ENCODE measurements at regions not wholly inside any gene's neighbourhood (a gene's known extent, or its start where the extent isn't known, plus 50 kb on each side); places are given as distances from the start of the nearest gene placed in this dataset.
"Not testable (repeated sequence)": the region's sequence is repeated elsewhere in the genome, so short reads cannot be mapped to it uniquely, and the experiment has no call there.

DNA sequence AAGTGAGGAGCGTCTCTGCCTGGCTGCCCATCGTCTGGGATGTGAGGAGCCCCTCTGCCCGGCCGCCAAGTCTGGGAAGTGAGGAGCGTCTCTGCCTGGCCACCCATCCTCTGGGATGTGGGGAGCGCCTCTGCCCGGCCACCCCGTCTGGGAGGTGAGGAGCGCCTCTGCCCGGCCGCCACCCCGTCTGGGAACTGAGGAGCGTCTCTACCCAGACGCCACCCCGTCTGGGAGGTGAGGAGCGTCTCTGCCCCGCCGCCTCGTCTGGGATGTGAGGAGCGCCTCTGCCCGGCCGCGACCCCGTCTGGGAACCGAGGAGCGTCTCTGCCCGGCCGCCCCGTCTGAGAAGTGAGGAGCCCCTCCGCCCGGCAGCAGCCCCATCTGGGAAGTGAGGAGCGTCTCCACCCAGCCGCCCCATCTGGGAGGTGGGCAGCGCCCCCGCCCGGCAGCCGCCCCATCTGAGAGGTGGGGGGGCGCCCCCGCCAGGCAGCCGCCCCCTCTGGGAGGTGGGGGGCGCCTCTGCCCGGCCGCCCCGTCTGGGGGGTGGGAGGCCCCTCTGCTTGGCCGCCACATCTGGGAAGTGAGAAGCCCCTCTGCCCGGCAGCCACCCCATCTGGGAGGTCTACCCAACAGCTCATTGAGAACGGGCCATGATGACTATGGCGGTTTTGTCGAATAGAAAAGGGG, 228.4 kb downstream of the CAAP1 start:
- DNase-seq: not testable (repeated sequence)

GRCh38 chr9:26662476-26662875, 230.1 kb downstream of the CAAP1 start:
- no peak for DNase-seq

- no peak for DNase-seq
Measured at GRCh38 chr9:26658476-26658875, 234.1 kb downstream of the CAAP1 start.

DNA sequence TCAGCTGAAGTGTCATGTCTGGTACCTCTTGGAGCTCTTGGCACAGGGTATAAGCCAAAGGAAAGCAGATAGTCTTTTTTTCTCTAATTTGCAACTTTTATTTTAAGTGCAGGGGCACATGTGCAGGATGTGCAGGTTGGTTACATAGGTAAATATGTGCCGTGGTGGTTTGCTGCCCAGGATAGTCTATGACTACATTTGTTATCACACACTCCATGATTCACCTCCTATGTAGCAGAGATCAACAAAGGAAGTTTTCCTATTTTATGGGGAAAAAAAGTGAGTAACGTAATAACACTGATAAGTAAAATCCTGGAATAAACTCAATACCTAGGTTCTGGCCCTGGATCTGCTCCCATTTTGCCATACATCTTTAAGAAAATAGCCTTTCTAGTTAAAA, 234.6 kb downstream of the CAAP1 start:
- no peak for DNase-seq

- DNase-seq: no peak
Measured at GRCh38 chr9:26656003-26656870, 236.4 kb downstream of the CAAP1 start.

- DNase-seq: no peak
Measured at GRCh38 chr9:26655166-26655565, 237.4 kb downstream of the CAAP1 start.

DNA sequence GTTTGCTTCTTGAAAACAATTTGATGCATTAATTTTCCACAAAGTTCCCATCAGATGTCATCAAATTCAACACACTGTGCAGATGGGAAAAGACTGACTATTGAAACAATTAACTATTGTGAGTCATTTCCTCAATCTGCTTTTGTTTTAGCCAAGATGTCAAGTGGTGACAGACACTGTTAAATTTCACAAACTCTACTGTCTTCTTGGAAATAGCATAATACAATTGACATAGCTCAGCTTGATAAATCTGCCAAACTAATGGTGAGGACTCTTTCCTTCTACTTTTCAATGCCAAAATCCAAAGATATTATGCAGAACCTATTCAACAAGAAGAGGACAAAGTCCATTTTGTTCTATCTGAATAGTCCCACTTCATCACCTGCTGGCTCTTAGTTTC, 242.3 kb downstream of the CAAP1 start:
- no peak for DNase-seq

DNA sequence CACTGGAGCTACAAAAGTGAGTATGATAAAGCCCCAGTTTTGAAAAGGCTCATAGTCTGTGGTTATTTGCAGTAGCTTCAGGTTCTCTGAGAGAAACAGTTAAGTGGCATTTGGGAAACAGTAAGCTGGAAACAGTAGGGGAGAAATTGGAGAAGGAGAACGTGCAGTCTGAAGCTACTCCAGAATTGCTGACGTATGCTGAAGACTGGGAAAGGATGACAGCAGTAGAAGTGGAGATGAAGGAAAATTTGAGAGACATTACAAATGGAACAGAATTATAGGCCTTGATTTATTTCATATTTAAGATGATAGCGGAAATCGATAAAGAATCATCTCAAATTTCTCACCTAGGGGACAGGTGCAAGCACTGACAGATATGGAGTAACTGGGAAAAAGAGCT, 248.8 kb downstream of the CAAP1 start:
- no peak for DNase-seq

- no peak for DNase-seq
Measured at GRCh38 chr9:26639761-26640160, 252.8 kb downstream of the CAAP1 start.

GRCh38 chr9:26637101-26637500, 255.5 kb downstream of the CAAP1 start:
- DNase-seq: no peak

- DNase-seq: not testable (repeated sequence)
Measured at GRCh38 chr9:26613851-26614350, 278.7 kb downstream of the CAAP1 start.

DNA sequence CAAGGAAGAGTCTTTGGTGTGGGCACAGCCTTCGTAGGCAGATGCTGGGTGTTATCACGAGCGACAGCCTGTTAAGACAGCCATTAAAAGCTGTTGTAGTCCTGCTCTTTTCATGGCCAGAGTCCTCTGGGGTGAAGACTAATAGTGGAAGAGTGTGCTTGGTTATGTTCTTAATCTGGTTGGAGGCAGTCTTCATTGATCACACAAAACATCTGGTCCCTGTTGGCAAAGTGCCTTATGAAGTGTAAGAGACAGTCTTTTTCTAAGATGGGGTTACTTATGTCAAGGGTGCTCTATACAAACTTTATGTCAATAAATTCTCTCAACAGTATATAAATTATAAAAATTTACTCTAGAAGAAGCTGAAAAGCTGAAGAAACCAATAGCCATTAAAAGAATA, 280.4 kb downstream of the CAAP1 start:
- no peak for DNase-seq

GRCh38 chr9:26606756-26607155, 285.8 kb downstream of the CAAP1 start:
- no peak for DNase-seq

GRCh38 chr9:26605367-26605766, 287.2 kb downstream of the CAAP1 start:
- no peak for DNase-seq

GRCh38 chr9:26604076-26604662, 288.4 kb downstream of the CAAP1 start:
- DNase-seq: no peak

GRCh38 chr9:26603617-26604016, 289.0 kb downstream of the CAAP1 start:
- no peak for DNase-seq

- DNase-seq: no peak
Measured at GRCh38 chr9:26597542-26598149, 295.0 kb downstream of the CAAP1 start.

GRCh38 chr9:26579056-26579455, 313.5 kb downstream of the CAAP1 start:
- DNase-seq: no peak

GRCh38 chr9:26574898-26575440, 317.6 kb downstream of the CAAP1 start:
- DNase-seq: no peak

GRCh38 chr9:26574256-26574655, 318.3 kb downstream of the CAAP1 start:
- DNase-seq: no peak

DNA sequence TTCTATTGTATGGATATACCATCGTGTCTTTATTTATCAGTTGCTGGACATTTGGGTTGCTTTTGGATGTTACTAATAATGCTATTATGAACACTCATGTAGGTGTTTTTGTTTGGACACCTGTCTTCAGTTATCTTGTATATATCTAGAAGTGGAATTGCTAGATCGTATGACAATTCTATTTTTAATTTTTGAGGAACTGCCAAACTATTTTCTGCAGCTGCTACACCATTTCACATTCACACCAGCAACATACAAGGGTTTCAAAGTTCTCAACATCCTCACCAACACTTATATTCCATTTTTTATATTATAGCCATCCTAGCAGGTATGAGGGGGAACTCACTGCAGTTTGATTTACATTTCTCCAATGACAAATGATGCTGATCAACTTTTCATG, 324.6 kb downstream of the CAAP1 start:
- DNase-seq: no peak

DNA sequence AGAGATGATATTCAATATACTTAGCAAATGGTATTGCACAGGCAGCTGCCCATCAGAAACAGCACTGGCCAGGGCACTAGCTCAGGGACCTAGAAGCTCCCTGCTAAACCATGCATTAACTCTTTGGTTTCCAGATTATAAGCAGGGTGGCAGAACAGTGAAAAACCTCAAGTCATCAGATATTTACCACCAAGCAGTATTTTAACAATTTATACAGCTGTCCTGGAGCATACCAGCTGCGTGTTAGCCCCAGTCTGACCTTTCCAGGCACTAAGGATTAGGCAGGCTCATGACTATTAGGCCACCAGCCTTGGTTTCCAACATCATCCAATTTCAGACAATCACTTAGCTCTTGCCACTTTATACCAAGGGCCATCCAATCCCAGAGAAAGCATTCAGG, 326.5 kb downstream of the CAAP1 start:
- no peak for DNase-seq

DNA sequence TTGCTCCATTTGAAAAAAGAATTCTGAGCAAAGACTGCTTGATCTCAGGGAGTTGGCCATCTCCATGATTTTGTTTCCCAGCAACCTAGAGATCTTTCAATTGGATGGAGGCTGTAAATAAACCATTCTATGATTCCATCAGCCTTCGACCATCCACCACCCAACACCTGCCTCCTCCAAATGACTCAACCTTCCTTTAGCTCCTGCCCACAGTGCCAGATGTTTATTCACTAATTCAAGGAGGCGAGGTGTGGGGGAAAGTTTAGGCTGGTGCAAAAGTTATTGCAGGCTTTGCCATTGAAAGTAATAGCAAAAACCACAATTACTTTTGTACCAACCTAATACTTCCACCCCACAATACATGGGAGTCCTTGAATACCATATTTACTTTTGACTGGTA, 327.5 kb downstream of the CAAP1 start:
- no peak for DNase-seq

Data from DMS153 (cell line).